Nephron (organoid): ENCODE measurements at regions not wholly inside any gene's neighbourhood (a gene's known extent, or its start where the extent isn't known, plus 50 kb on each side); places are given as distances from the start of the nearest gene placed in this dataset.

Source experiments
- H3K27ac Mint-ChIP-seq, 3 experiments: 2 replicates each; pipeline ENCODE4 v1.8.0; 2020; ENCODE audit warnings: mixed read lengths in 3 of 3, mild to moderate bottlenecking in 2 of 3, moderate library complexity in 1 of 3
- H3K27me3 Mint-ChIP-seq: 2 replicates; pipeline ENCODE4 v1.8.0; 2021; ENCODE audit warnings: low read depth, mild to moderate bottlenecking, moderate library complexity, mixed read lengths
- H3K36me3 Mint-ChIP-seq: 2 replicates; pipeline ENCODE4 v1.8.0; 2020; ENCODE audit warnings: low read depth, mixed read lengths
- H3K4me1 Mint-ChIP-seq: 2 replicates; pipeline ENCODE4 v1.8.0; 2020; ENCODE audit warnings: mixed read lengths
- H3K4me3 Mint-ChIP-seq, 3 experiments: 2 replicates each; pipeline ENCODE4 v1.8.0; 2020; ENCODE audit warnings: mild to moderate bottlenecking in 3 of 3, mixed read lengths in 3 of 3, moderate library complexity in 2 of 3
- H3K9me3 Mint-ChIP-seq: 2 replicates; pipeline ENCODE4 v1.8.0; 2020; ENCODE audit warnings: mixed read lengths
- CTCF ChIP-seq, 3 experiments: fragments of 200-600 bp; sonication (generic); IDR thresholded peaks; one replicate each; pipeline ENCODE4 v1.5.0; 2021; ENCODE audit warnings: antibody characterized with exemption in 3 of 3; ENCODE audit not compliant: unreplicated experiment in 3 of 3

GRCh38 chr5:3889412-3890142 lies 293.9 kb downstream of the IRX1 start:
- H3K27ac Mint-ChIP-seq = peak overlapping the region in 1 of 3 experiments; percentile 35
- H3K36me3 Mint-ChIP-seq = no peaks in the 10 kb centered on the region
- H3K9me3 Mint-ChIP-seq = peaks cover 6% of the 10 kb centered on the region
- H3K4me3 Mint-ChIP-seq = no peak overlapping the region
- no peaks in the 10 kb centered on the region for H3K27me3 Mint-ChIP-seq
- H3K4me1 Mint-ChIP-seq = no peaks in the 10 kb centered on the region
- TF ChIP-seq CTCF (IDR thresholded peaks at IDR 0.05; ENCODE audit: unreplicated experiment in 3 of 3) = no peak

GRCh38 chr5:3891113-3891512 lies 295.5 kb downstream of the IRX1 start:
- no peak for TF ChIP-seq CTCF (IDR thresholded peaks at IDR 0.05; ENCODE audit: unreplicated experiment in 3 of 3)
- no peak overlapping the region for H3K27ac Mint-ChIP-seq
- H3K27me3 Mint-ChIP-seq = no peaks in the 10 kb centered on the region
- peaks cover 10% of the 10 kb centered on the region for H3K9me3 Mint-ChIP-seq
- no peaks in the 10 kb centered on the region for H3K36me3 Mint-ChIP-seq
- H3K4me1 Mint-ChIP-seq = no peaks in the 10 kb centered on the region
- H3K4me3 Mint-ChIP-seq = no peak overlapping the region

GRCh38 chr5:3893527-3893926 lies 297.9 kb downstream of the IRX1 start:
- Mint-ChIP-seq H3K36me3 (peaks cover 4% of the 10 kb centered on the region), H3K9me3 (peaks cover 27% of the 10 kb centered on the region), H3K4me3 (no peak overlapping the region), H3K4me1 (no peaks in the 10 kb centered on the region), H3K27ac (no peak overlapping the region), H3K27me3 (no peaks in the 10 kb centered on the region)
- no peak for TF ChIP-seq CTCF (IDR thresholded peaks at IDR 0.05; ENCODE audit: unreplicated experiment in 3 of 3)

GRCh38 chr5:3893975-3894374 lies 298.3 kb downstream of the IRX1 start:
- Mint-ChIP-seq H3K4me3 (no peak overlapping the region), H3K9me3 (peaks cover 30% of the 10 kb centered on the region), H3K36me3 (peaks cover 4% of the 10 kb centered on the region), H3K27ac (no peak overlapping the region), H3K4me1 (no peaks in the 10 kb centered on the region), H3K27me3 (no peaks in the 10 kb centered on the region)
- no peak for TF ChIP-seq CTCF (IDR thresholded peaks at IDR 0.05; ENCODE audit: unreplicated experiment in 3 of 3)

- Mint-ChIP-seq H3K27ac (no peak overlapping the region), H3K4me3 (no peak overlapping the region), H3K9me3 (peaks cover 33% of the 10 kb centered on the region), H3K27me3 (no peaks in the 10 kb centered on the region), H3K4me1 (no peaks in the 10 kb centered on the region), H3K36me3 (peaks cover 4% of the 10 kb centered on the region)
- no peak for TF ChIP-seq CTCF (IDR thresholded peaks at IDR 0.05; ENCODE audit: unreplicated experiment in 3 of 3)
Measured at GRCh38 chr5:3896098-3896497, 300.5 kb downstream of the IRX1 start.

- no peaks in the 10 kb centered on the region for H3K4me1 Mint-ChIP-seq
- H3K4me3 Mint-ChIP-seq = no peak overlapping the region
- H3K36me3 Mint-ChIP-seq = peaks cover 4% of the 10 kb centered on the region
- no peak overlapping the region for H3K27ac Mint-ChIP-seq
- peaks cover 28% of the 10 kb centered on the region for H3K9me3 Mint-ChIP-seq
- TF ChIP-seq CTCF (IDR thresholded peaks at IDR 0.05; ENCODE audit: unreplicated experiment in 3 of 3) = no peak
- H3K27me3 Mint-ChIP-seq = no peaks in the 10 kb centered on the region
Measured at GRCh38 chr5:3899093-3899492, 303.5 kb downstream of the IRX1 start.
